DOHH2 (cell line): ENCODE measurements at regions not wholly inside any gene's neighbourhood (a gene's known extent, or its start where the extent isn't known, plus 50 kb on each side); places are given as distances from the start of the nearest gene placed in this dataset.

Experiments
- EZH2phosphoT487 ChIP-seq: fragments of 200-600 bp; sonication (generic); IDR thresholded peaks from 2 replicates; pipeline ENCODE4 v1.6.1; 2017; ENCODE audit warnings: borderline replicate concordance, mild to moderate bottlenecking, antibody characterized with exemption, low read length, moderate library complexity, mixed read lengths
- TF ChIP-seq, protein P1 (sequence below): fragments of 200-600 bp; sonication (generic); IDR thresholded peaks from one replicate; pipeline ENCODE4 v1.5.1; 2014; ENCODE audit warnings: antibody characterized with exemption, mild to moderate bottlenecking, low read depth, low read length; ENCODE audit not compliant: poor library complexity, severe bottlenecking

GRCh38 chr4:38469410-38469809, 194.6 kb upstream of the KLF3 start:
- TF ChIP-seq, protein P1, sequence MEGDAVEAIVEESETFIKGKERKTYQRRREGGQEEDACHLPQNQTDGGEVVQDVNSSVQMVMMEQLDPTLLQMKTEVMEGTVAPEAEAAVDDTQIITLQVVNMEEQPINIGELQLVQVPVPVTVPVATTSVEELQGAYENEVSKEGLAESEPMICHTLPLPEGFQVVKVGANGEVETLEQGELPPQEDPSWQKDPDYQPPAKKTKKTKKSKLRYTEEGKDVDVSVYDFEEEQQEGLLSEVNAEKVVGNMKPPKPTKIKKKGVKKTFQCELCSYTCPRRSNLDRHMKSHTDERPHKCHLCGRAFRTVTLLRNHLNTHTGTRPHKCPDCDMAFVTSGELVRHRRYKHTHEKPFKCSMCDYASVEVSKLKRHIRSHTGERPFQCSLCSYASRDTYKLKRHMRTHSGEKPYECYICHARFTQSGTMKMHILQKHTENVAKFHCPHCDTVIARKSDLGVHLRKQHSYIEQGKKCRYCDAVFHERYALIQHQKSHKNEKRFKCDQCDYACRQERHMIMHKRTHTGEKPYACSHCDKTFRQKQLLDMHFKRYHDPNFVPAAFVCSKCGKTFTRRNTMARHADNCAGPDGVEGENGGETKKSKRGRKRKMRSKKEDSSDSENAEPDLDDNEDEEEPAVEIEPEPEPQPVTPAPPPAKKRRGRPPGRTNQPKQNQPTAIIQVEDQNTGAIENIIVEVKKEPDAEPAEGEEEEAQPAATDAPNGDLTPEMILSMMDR = no peak
- no peak for TF ChIP-seq EZH2phosphoT487
